ENCODE measurements at regions not wholly inside any gene's neighbourhood (a gene's known extent, or its start where the extent isn't known, plus 50 kb on each side); places are given as distances from the start of the nearest gene placed in this dataset.
A peak's percentile ranks its signal among the peaks of the same experiment; 100 is the strongest.

GRCh38 chr2:6342273-6342920 is 523.3 kb downstream of the CMPK2 start:
- 88% methylated on average over 1 of the region's 4 CpGs for WGBS (ENCODE audit: insufficient coverage)
- ChIA-PET POLR2A (no interaction called here), CTCF (no interaction called here)
- H3K36me3 ChIP-seq (replicated peaks in 1 of 2; ENCODE audit: control extremely low read depth in 1 of 2, control insufficient read depth in 1 of 2, extremely low read depth in 1 of 2, insufficient read depth in 2 of 2, low read length in 1 of 2) = no peaks in the 10 kb centered on the region
- DNase-seq (no peak), ATAC-seq (ENCODE audit: low read depth) (no peak)
- TF ChIP-seq EZH2 (IDR thresholded peaks at IDR 0.05; ENCODE audit: borderline replicate concordance, insufficient read depth, low read depth, low read length, poor library complexity, severe bottlenecking) = no peak
- no peak for TF ChIP-seq CTCF (IDR thresholded peaks at IDR 0.05)
- H4K20me1 ChIP-seq (ENCODE audit: control insufficient read depth, insufficient read depth, low read length, poor library complexity, severe bottlenecking) = no peaks in the 10 kb centered on the region
- no peak overlapping the region for H2AFZ ChIP-seq (ENCODE audit: insufficient read depth, low read depth, low read length, poor library complexity, severe bottlenecking)
- intact Hi-C loops (cut with micrococcal nuclease) = loop anchor here (10.0 kb wide), 1 partner anchor 118 kb away; no protein-coding TSS in a partner anchor
- H3K27me3 ChIP-seq (replicated peaks in 1 of 4; ENCODE audit: control extremely low read depth in 1 of 4, control insufficient read depth in 3 of 4, insufficient read depth in 4 of 4, low read length in 3 of 4) = no peaks in the 10 kb centered on the region
- no peak overlapping the region for H3K27ac ChIP-seq (ENCODE audit: low read length in 2 of 2)
- H3K4me3 ChIP-seq (ENCODE audit: control extremely low read depth in 1 of 5, extremely low read depth in 1 of 5, insufficient read depth in 1 of 5, low read depth in 2 of 5, low read length in 4 of 5) = no peak overlapping the region
- no peak overlapping the region for H3K27ac Mint-ChIP-seq
- H3K4me1 Mint-ChIP-seq = peaks cover 41% of the 10 kb centered on the region
- H3K9me3 Mint-ChIP-seq (ENCODE audit: insufficient read depth) = peaks cover 3% of the 10 kb centered on the region
- no peaks in the 10 kb centered on the region for H3K27me3 Mint-ChIP-seq
- H3K9me3 ChIP-seq (ENCODE audit: control extremely low read depth in 1 of 3, control insufficient read depth in 2 of 3, insufficient read depth in 1 of 3, low read length in 2 of 3) = peaks cover 0 to 4% (median 2%) of the 10 kb centered on the region in 3 donors
- H3K4me1 ChIP-seq (ENCODE audit: control insufficient read depth in 2 of 2, insufficient read depth in 2 of 2, low read length in 2 of 2) = peaks cover 41% of the 10 kb centered on the region in 2 donors
- no peaks in the 10 kb centered on the region for H3K79me2 ChIP-seq (ENCODE audit: control insufficient read depth, insufficient read depth, low read length)
- H3K4me3 Mint-ChIP-seq = no peak overlapping the region
- H3K9ac ChIP-seq (ENCODE audit: low read length) = no peak overlapping the region
- peak overlapping the region; percentile 33 for H3K4me2 ChIP-seq (replicated peaks; ENCODE audit: low read depth, low read length, poor library complexity, severe bottlenecking)

GRCh38 chr2:6343076-6343475 is 522.6 kb downstream of the CMPK2 start:
- Mint-ChIP-seq H3K27me3 (no peaks in the 10 kb centered on the region), H3K27ac (peak overlapping the region; percentile 48), H3K4me3 (peak overlapping the region; percentile 20), H3K4me1 (peaks cover 41% of the 10 kb centered on the region), H3K9me3 (ENCODE audit: insufficient read depth) (peaks cover 3% of the 10 kb centered on the region)
- H3K9me3 ChIP-seq (ENCODE audit: control extremely low read depth in 1 of 3, control insufficient read depth in 2 of 3, insufficient read depth in 1 of 3, low read length in 2 of 3) = peaks cover 0 to 4% (median 2%) of the 10 kb centered on the region in 3 donors
- no peak overlapping the region for H2AFZ ChIP-seq (ENCODE audit: insufficient read depth, low read depth, low read length, poor library complexity, severe bottlenecking)
- peaks cover 41% of the 10 kb centered on the region in 2 donors for H3K4me1 ChIP-seq (ENCODE audit: control insufficient read depth in 2 of 2, insufficient read depth in 2 of 2, low read length in 2 of 2)
- DNase-seq (no peak), ATAC-seq (ENCODE audit: low read depth) (no peak)
- no peak overlapping the region for H3K9ac ChIP-seq (ENCODE audit: low read length)
- TF ChIP-seq CTCF (IDR thresholded peaks at IDR 0.05) = no peak
- TF ChIP-seq EZH2 (IDR thresholded peaks at IDR 0.05; ENCODE audit: borderline replicate concordance, insufficient read depth, low read depth, low read length, poor library complexity, severe bottlenecking) = no peak
- ChIA-PET CTCF (interaction anchor here (1.5 kb wide), 1 partner anchor 12 kb away, joined by 3 read pairs; no protein-coding TSS in a partner anchor), POLR2A (no interaction called here)
- WGBS (ENCODE audit: insufficient coverage) = 41% methylated on average over 2 of the region's 5 CpGs
- H3K36me3 ChIP-seq (replicated peaks in 1 of 2; ENCODE audit: control extremely low read depth in 1 of 2, control insufficient read depth in 1 of 2, extremely low read depth in 1 of 2, insufficient read depth in 2 of 2, low read length in 1 of 2) = no peaks in the 10 kb centered on the region
- no peaks in the 10 kb centered on the region for H4K20me1 ChIP-seq (ENCODE audit: control insufficient read depth, insufficient read depth, low read length, poor library complexity, severe bottlenecking)
- no peaks in the 10 kb centered on the region for H3K27me3 ChIP-seq (replicated peaks in 1 of 4; ENCODE audit: control extremely low read depth in 1 of 4, control insufficient read depth in 3 of 4, insufficient read depth in 4 of 4, low read length in 3 of 4)
- H3K4me2 ChIP-seq (replicated peaks; ENCODE audit: low read depth, low read length, poor library complexity, severe bottlenecking) = peak overlapping the region; percentile 33
- intact Hi-C loops (cut with micrococcal nuclease) = loop anchor here (10.0 kb wide), 1 partner anchor 118 kb away; no protein-coding TSS in a partner anchor
- no peak overlapping the region for H3K4me3 ChIP-seq (ENCODE audit: control extremely low read depth in 1 of 5, extremely low read depth in 1 of 5, insufficient read depth in 1 of 5, low read depth in 2 of 5, low read length in 4 of 5)
- no peaks in the 10 kb centered on the region for H3K79me2 ChIP-seq (ENCODE audit: control insufficient read depth, insufficient read depth, low read length)
- no peak overlapping the region for H3K27ac ChIP-seq (ENCODE audit: low read length in 2 of 2)

All from B cell (primary cell).